NT2/D1 (cell line): ENCODE measurements at regions not wholly inside any gene's neighbourhood (a gene's known extent, or its start where the extent isn't known, plus 50 kb on each side); places are given as distances from the start of the nearest gene placed in this dataset.

Experiments used
- SUZ12 ChIP-seq: IDR thresholded peaks from 2 replicates; pipeline ENCODE4 v1.6.1; 2011; ENCODE audit not compliant: insufficient read length, insufficient read depth; ENCODE audit errors: extremely low read depth
- ZNF274 ChIP-seq: IDR thresholded peaks from 2 replicates; pipeline ENCODE4 v1.6.1; 2011; ENCODE audit warnings: mild to moderate bottlenecking, low read depth, low read length

DNA sequence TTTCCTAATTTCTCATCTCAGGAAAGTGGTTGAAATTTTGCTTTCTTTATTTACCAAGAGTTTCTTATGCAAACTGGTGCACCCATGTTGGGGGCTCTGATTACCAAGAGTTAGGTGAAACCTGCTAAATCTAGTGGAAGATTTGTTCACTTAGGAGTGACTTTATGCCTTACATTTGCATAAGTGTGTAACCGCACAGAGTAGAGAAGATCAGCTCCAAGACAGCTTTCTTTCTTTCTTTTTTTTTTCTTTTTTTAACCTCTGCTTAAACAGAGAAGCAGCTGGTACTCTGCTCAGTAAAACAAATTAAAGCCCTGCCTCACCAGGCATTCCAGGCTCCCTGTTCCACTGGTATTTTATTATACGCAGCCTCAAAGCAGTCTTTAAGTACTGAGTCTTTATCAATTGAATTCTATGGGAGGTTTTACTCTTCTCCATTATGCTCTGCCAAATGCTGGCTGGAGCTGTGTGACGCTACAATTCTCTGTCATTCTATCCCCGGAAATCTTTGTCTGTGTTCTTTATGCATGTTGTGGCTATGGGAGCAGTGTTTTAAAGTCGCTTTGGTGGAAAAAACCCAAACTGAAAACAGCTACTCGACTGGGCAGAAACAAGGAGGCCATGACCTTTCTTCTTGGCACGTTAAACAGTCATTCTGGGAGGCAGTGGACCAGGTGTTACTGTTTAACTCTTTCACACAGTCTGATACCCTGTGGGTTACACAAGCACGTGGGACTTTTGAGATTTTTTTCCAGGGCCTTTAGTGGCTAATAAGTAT, 55.2 kb upstream of the GBE1 start:
- TF ChIP-seq ZNF274 (no peak), SUZ12 (no peak)
